ENCODE measurements at regions not wholly inside any gene's neighbourhood (a gene's known extent, or its start where the extent isn't known, plus 50 kb on each side); places are given as distances from the start of the nearest gene placed in this dataset.

GRCh38 chr6:113636357-113636824 is 220.8 kb upstream of the MARCKS start:
- DNase-seq: no peak

DNA sequence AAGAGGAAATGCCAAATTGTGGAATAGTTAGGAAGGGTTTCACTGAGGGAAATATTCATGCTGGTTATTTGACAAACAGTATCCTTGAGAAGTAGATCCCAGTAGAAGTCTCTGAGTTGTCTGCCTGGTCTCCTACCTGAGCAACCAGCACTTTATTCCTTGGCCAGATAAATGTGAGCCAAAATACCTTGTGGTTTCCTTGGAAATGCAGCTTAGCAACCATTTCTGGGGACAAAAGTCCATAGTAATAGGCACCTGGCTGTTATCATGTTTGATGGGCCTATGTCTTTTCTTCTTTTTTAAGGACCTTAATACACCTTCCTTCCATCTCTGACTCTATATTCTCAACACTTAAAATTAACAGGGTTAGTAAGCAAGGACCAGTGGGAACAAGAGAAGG is 217.1 kb upstream of the MARCKS start:
- DNase-seq: no peak

- no peak for DNase-seq
These were observed 215.0 kb upstream of the MARCKS start for GRCh38 chr6:113642001-113642713.

GRCh38 chr6:113642714-113643406 is 214.3 kb upstream of the MARCKS start:
- DNase-seq: no peak

DNA sequence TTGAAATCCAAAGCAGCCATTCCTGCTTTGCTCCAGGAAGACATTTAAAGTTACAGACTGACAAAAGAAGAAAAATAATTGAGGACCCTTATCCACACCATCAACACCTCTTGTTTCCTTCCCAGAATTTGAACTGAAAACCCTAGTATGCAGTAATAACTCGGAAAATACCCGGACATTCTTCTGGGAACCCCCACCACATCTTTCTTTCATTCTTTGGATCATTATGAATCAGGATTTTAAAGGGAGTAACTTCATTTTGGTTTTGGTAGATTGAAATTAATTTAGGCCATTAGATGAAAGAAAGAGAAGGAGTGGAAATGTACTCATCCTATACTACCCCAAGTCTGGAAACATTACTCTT is 213.8 kb upstream of the MARCKS start:
- no peak for DNase-seq

- no peak for DNase-seq
These were observed 212.1 kb upstream of the MARCKS start for GRCh38 chr6:113644861-113645575.

GRCh38 chr6:113645576-113645970 is 211.6 kb upstream of the MARCKS start:
- DNase-seq: no peak

DNA sequence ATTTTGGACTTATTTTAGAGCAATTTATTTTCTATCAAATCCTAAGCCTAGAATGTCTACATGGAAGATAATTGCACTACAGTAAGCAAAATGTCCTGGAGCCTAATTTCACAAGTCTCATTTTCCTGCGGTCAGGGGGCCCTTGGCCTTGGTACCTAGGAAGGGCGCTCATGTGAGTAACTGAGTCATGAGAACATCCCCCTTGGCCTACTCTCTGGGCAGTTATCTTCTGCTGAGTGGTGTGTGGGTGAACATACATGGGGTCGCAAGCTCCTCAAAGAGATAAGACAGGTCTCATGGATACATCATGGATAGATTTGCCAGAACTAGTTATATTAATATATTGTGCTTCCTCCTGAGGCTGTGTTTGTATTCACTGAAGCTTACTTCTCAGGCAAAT is 211.2 kb upstream of the MARCKS start:
- no peak for DNase-seq

- DNase-seq: no peak
These were observed 210.4 kb upstream of the MARCKS start for GRCh38 chr6:113646701-113647100.

DNA sequence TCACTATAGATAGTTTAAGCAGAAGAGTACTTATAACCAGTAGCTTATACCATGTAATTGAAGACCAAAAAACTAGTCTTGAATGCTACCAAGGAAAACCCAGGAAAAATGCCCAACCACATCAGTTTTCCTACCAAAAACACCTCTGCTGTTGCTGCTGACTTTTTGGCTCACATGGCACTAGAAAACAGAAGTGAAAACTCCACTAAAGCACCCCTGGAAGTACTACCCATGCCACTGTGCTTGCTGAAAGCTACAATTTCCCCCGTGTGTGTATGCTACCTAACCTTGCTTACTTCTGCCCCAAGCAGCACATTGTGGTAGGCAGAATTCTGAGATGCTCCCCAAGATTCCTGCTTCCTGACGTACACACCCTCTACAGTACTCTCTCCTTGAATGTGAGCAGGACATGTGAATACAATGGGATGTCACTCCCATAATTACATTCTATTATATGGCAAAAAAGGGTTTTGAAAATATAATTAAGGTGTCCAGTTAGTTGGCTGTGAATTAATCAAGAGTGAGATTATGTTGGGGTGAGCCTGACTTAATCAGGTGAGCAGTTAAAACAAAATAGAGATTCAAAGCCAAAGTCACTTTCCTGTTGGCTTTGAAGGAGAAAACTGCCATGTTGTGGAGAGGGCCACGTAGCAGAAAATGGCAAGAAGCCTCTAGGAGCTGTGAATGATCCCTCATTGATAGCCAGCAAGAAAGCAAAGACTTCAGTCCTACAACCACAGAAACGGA is 209.8 kb upstream of the MARCKS start:
- DNase-seq: no peak

DNA sequence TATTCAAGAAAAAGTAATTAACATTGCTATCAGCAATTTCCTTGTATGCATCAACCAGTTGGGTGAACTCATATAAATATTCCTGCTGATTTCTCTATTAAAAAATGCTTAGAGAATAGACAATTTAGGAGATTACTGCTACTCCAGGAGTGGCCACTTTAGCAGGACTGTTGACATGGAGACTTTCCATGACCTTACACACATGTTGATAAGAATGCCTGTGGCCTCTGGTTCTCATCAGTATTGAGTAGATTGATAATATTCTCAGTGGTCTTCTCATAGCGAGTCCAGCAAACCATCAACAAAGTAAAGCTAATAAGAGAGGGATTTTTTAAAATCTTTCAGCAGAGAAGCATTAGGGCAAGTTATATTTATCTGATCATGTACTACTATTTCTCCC is 208.4 kb upstream of the MARCKS start:
- DNase-seq: no peak

- no peak for DNase-seq
These were observed 207.9 kb upstream of the MARCKS start for GRCh38 chr6:113649276-113649675.

DNA sequence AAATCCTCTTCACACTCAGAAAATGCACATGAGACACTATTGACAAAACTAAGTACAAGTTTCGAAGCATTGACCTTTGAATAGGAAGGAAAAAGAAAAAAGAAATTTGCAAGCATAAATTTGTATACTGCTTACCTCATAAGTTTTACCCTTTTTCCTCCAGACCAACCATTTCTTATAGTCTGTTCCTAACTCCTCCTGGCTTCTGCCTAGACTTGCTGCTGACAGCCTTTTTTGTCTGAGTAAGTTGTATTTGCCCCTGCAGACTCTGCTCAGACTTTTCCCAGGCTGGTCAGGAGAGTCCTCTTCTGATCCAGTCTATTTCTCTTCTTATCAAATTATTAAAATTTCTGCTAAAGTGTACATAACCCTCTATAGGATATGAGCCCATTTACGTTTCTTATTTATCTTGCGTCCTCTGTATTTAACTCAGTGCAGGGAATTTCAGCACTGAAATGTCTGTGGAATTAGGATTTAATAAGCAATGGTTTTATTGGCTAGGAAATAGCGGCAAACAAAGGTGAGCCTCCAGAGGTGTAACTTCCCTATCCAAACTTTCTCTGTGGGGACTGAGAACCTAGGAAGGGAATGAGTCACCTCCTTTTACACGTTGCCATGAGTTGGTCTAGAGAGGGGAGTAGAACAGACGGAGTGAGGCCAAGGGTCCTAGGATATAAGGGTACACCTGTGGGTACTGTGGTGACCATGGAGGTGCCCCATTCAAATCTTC is 207.1 kb upstream of the MARCKS start:
- DNase-seq: no peak

- DNase-seq: no peak
These were observed 206.6 kb upstream of the MARCKS start for GRCh38 chr6:113650610-113650979.

DNA sequence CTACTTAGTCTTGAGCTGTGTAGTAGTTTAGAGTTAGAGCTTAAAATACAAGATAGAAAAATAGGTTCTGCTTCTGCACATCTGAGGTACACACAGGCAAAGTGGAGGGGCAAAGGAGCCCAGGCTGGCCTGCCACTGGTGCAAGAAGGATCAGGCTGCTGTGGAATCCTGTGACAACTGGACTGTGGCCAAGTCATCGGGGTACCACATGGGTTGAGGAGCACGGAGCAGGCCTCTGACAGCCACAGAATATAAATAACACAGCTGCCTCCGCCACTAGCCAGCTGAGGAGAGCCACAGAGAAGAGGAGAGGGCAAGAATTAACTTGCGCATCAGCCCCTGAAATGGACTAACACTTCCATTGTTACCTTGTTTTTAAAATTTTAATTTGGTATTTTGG is 206.0 kb upstream of the MARCKS start:
- DNase-seq: no peak

GRCh38 chr6:113651920-113652319 is 205.2 kb upstream of the MARCKS start:
- no peak for DNase-seq

DNA sequence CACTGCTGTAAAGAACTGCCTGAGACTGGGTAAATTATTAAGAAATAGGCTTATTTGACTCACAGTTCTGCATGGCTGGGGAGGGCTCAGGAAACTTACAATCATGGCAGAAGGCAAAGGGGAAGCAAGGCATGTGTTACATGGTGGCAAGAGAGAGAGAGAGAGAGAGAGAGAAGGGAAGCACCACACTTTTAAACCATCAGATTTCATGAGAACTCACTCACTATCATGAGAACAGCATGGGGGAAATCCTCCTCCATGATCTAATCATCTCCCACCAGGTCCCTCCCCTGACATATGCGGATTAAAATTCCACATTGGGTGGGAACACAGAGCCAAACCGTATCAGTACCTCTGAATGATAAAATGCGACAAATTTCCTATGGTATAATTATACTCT is 203.9 kb upstream of the MARCKS start:
- no peak for DNase-seq

DNA sequence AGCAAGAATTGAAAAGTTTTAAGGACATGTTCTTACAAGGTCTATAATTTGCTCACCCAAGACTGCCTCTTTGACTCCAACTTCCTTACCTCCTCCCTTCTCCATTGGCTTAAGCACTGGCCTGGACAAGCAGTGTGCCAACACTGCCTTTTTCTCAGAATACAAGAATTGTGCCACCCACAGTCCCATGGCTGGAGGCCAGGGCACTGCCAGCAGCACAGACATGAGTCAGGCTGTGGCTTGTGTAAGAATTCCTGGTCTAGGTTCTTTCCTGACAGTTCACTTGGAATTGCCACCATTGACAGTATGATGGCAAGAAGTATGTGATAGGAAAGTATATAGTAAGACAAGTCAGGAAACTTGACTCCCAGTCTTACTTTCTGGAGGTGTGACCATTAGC is 202.7 kb upstream of the MARCKS start:
- DNase-seq: no peak

- no peak for DNase-seq
These were observed 201.4 kb upstream of the MARCKS start for GRCh38 chr6:113655761-113656160.

DNA sequence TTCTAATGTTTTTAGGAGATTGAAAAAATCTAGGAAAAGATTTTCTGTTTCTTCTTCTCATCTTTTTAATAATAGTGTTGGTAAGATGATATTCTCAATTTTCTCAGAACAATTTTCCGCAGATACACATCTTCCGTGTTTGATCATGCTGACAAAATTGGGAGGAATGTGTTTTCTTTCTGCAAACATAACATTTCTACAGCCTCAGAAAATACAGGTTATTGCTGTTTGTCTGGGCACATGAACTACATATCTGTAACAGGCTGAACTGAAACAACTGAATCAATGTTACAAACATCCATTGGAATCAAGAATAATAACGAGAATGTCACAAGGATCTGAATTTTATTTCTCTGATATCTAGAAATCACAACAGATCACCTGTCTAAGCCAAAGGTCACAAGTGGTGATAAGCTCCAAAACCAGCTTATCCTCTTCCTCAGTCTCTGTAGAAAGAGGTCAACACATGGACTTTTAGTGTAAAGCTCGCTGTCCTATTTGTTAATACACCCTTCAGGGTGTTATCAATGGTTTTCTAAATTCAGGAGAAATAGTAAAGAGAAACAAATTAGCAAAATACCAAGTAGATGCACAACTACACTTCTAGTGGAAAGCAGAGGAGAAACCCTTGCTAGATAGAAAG is 197.3 kb upstream of the MARCKS start:
- DNase-seq: no peak

GRCh38 chr6:113660819-113661218 is 196.3 kb upstream of the MARCKS start:
- DNase-seq: no peak

GRCh38 chr6:113662093-113662665 is 195.0 kb upstream of the MARCKS start:
- no peak for DNase-seq

Data from activated T-cell treated with anti-CD3 and anti-CD28 coated beads for 4 hours (primary cell).